Middle frontal gyrus (tissue), 1 donor: ENCODE measurements at regions not wholly inside any gene's neighbourhood (a gene's known extent, or its start where the extent isn't known, plus 50 kb on each side); places are given as distances from the start of the nearest gene placed in this dataset.

Experiments
- DNase-seq: peaks from one replicate; pipeline ENCODE4 v3.0.0-alpha.2; 2015; ENCODE audit warnings: low spot score; ENCODE audit errors: extremely low spot score

DNA sequence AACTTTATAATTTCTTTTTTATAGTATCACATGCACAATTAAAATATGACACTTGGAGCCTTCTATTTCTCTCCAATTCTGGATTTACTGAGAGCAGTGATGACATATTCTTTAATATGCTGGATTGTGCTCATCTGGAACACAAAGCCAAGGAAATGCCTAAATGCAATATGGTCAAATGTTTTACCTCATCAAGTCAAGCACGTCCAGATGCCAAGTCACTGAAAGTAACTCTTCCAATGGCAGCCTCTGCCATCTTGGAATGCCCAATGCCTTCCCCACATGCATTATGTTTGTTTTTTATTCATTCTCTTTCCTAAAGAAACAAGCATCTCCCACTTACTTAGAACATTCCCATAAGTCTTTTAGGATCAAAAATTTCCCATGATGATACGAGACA lies 189.8 kb downstream of the TMX3 start:
- DNase-seq: no peak

GRCh38 chr18:68520406-68521075 lies 194.4 kb downstream of the TMX3 start:
- no peak for DNase-seq

DNA sequence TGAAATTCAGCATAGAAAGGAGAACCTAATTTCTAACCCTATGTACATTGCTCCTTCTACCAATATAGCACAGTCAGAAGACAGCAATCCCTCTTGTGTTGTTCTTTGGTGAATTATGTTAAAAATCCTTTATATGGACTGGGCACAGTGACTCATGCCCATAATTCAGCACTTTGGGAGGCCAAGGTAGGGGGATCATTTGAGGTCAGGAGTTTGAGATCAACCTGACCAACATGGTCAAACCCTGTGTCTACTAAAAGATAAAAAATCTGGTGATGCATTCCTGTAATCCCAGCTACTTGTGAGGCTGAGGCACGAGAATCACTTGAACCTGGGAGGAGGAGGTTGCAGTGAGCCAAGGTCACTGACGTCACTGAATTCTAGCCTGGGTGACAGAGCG lies 195.6 kb downstream of the TMX3 start:
- no peak for DNase-seq

GRCh38 chr18:68509902-68510301 lies 205.0 kb downstream of the TMX3 start:
- DNase-seq: no peak

- DNase-seq: no peak
Measured at GRCh38 chr18:68507781-68508180, 207.1 kb downstream of the TMX3 start.

- DNase-seq: no peak
Measured at GRCh38 chr18:68505178-68505574, 209.7 kb downstream of the TMX3 start.

- DNase-seq: no peak
Measured at GRCh38 chr18:68504441-68505177, 210.3 kb downstream of the TMX3 start.

GRCh38 chr18:68500556-68500955 lies 214.4 kb downstream of the TMX3 start:
- DNase-seq: no peak

DNA sequence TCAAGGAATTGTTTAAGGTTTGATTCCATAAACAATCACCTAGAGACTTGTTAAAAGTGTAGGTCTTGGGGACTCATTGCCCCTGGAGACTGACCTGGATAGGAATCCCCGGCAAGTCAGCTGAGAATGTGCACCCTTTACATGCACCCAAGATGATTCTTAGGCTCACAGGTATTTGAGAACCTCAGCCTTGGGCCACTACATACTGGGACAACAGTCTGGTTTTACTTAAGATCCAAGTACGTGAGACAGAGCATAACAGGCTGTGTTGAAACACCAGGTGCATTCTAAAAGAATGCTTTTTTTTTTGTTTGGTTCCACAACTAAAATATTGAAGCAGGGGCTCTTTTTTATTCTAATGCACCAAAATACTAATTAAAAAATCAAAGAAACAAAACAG lies 215.8 kb downstream of the TMX3 start:
- DNase-seq: no peak

DNA sequence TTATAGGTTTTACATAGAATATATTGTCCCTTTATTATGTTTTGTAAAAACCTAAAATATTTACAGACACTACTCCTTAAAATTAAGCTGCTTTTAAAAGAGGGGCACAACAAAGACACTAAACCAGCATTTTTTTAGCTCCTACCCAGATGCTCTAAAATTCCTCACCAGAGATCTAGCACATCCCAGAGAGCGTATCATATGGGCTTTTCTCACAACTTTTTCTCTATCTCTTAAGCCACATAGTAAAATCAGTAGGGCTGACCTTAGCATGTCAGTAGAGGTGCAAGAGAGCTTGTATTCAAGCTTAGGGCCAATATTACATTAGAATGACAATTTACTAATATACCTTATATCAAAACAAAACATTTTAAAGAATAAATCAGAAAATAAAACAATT lies 216.3 kb downstream of the TMX3 start:
- DNase-seq: no peak

DNA sequence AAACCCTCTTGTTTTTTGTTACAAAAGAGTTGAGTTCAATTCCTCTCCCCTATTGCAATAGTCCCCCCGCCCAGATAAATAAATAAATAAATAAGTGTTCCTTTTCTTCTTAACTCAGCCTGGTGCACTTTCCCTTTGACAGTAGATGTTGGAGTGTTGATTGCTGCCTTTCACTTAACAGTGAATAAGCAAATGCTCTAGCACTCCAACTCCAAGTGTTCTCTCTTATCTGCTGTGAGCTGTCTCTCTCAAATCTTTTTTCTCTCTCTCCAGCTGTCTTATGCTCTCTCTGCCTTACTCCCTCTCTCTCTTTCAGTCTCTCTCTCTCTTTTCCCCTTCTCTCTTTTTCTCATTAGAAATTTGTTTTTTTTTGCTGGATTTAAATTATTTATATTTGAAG lies 216.7 kb downstream of the TMX3 start:
- no peak for DNase-seq

DNA sequence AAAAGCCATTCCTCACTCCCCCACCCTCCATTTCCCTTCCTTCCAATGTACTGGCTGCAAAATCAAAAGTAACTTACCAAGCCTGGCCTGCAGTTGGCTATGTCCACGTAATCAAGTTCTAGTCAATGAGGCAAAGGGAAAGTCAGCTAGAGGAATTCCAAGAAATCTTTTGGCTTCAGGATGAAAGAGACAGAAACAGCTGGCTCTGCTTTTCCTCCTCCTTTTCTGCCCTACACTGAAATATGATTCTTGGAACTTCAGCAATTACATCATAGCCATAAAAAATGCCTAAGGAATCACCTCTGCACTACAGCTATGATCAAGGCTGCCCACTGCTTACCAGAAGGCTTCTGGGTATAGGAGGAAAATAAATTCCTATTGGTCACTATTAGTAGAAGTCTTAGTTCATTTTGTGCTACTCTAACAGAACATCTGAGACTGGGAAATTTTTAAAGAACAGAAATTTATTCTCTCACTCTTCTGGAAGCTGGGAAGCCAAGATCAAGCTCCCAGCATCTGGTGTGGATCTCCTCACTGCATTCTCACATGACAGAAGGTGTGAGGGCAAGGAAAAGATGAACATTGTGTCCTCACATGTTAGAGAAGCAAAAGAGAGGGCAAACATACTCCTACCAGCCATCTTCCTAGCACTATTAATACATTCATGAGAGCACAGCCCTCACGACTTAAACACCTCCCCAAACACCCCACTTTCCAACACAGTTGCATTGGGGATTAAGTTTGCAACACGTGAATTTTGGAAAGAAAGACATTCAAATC lies 219.9 kb downstream of the TMX3 start:
- DNase-seq: no peak

DNA sequence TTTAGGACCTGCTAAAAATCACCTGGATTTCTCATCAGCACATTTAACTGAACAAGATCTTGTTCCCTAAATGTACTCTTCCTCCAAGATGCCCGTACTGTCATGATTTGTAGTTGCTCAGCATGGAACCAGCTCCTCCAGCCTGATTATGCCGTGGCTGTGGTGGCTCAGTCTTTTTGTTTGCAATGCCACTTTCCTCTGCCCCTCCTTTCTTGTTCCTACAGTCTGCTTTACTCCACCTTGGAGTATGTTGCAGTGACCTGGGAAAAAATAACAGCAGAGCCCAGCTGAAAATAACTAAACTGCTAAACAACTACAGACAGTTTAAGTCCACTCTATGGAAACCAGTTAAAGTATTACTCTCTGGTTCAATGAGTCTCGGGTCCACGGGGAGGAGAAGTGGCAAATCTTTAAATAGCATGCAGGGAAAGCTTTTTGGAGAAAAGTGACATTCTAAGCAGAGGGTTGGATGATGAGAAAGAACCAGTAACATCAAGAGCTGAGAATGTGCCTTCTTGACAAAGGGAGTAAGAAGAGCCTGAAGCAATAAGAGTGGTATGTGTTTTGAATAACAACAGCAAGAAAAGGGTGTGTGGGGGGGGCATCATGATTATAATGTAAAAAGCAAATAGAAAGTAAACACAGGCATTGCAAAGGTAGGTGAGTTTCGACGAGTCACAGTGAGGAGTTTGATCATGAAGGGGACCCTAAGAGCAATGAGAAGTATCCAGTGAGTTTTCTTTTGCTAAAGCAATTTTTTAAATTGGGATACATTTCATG lies 225.7 kb downstream of the TMX3 start:
- no peak for DNase-seq

DNA sequence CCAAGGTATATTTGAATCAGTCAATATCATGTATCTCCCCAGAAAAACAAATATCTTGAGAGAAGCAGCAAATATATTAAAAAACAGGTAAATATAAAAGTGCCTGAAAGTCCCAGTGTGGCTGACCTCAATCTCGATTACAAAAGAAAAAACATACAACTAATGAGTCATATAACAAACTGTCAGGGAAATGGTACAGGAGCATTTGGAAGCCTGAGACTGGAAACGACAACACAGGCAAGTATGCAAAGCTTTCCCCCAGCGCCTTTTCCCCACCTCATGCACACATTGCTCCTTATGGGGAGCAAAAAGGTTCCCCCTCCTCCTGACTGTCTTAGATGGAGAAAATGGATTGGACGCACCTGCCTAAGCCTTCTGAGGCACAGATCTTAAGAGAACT lies 230.7 kb downstream of the TMX3 start:
- DNase-seq: no peak

DNA sequence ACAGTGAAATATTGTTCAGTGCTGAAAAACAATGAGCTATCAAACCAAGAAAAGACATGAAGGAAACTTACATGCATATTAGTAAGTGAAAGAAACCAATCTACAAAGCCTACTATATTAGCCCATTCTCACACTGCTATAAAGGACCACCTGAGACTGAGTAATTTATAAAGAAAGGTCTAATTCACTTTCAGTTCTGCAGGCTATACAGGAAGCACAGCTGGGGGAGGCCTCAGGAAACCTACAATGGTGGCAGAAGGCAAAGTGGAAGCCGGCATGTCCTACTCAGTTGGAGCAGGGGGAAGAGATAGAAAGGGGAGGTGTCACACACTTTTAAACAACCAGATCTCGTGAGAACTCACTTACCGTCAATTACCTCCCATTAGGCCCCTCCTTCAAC lies 232.1 kb downstream of the TMX3 start:
- DNase-seq: no peak

DNA sequence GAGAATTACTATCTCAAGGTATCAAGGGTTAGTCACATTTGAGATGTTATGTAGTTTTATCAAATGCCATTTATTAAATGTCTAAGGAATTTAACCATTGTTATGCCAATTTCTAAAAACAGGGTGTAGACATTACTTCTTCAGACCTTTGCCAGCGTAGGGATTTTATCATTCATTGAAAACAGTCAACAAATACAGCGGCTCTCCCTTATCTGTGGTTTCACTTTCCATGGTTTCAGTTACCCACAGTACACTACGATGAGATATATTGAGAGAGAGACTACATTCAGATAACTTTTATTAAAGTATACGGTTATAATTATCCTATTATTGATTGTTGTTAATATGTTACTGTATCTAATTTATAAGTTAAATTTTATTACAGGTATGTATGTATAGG lies 234.7 kb downstream of the TMX3 start:
- DNase-seq: no peak

GRCh38 chr18:68478246-68478645 lies 236.7 kb downstream of the TMX3 start:
- DNase-seq: no peak

DNA sequence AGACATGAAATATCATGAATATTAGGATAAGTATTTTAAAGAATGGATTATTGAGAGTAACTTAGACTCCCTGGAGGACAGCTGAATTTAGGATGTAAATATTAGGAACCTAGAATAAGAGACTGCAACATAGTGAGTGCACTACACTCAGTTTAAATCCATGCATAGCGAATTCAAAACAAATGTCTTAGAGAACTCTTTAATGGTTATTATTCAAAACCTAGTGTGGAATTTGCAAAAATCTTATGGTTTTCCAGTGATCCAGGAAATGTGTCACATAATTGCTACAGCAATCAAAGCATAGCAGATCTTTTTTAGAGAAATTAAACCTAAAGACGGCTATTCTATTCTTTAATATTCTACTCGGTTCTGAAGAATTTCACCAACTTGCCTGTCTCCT lies 239.0 kb downstream of the TMX3 start:
- DNase-seq: no peak

- DNase-seq: no peak
Measured at GRCh38 chr18:68472701-68473295, 242.1 kb downstream of the TMX3 start.

GRCh38 chr18:68469049-68469625 lies 245.8 kb downstream of the TMX3 start:
- no peak for DNase-seq

- no peak for DNase-seq
Measured at GRCh38 chr18:68467957-68468356, 247.0 kb downstream of the TMX3 start.
